HepG2 (cell line): ENCODE measurements at regions not wholly inside any gene's neighbourhood (a gene's known extent, or its start where the extent isn't known, plus 50 kb on each side); places are given as distances from the start of the nearest gene placed in this dataset.

Experiments used
- ATAD3A ChIP-seq: sonication (generic); formaldehyde crosslinking; IDR thresholded peaks from 2 replicates; pipeline ENCODE4 v1.4.0; 2020; ENCODE audit warnings: missing genetic modification reagents
- CC2D1A ChIP-seq: sonication (generic); formaldehyde crosslinking; IDR thresholded peaks from 2 replicates; pipeline ENCODE4 v1.8.1; 2023; ENCODE audit warnings: mild to moderate bottlenecking, missing genetic modification reagents
- FOXJ3 ChIP-seq: sonication (generic); formaldehyde crosslinking; IDR thresholded peaks from 2 replicates; pipeline ENCODE4 v1.4.0; 2020; ENCODE audit warnings: missing genetic modification reagents, mild to moderate bottlenecking, borderline replicate concordance
- GZF1 ChIP-seq: sonication (generic); formaldehyde crosslinking; IDR thresholded peaks from 2 replicates; pipeline ENCODE4 v1.5.1; 2020; ENCODE audit warnings: mild to moderate bottlenecking, missing genetic modification reagents
- HOXA9 ChIP-seq: sonication (generic); formaldehyde crosslinking; IDR thresholded peaks from 2 replicates; pipeline ENCODE4 v1.8.1; 2022; ENCODE audit warnings: missing genetic modification reagents, mild to moderate bottlenecking, moderate library complexity, borderline replicate concordance
- KDM1A ChIP-seq: IDR thresholded peaks from 2 replicates; pipeline ENCODE4 v1.6.1; 2016; ENCODE audit warnings: missing compliant biosample characterization
- KDM5A ChIP-seq: fragments of 200-600 bp; sonication (generic); IDR thresholded peaks from 2 replicates; pipeline ENCODE4 v1.7.0; 2018; ENCODE audit warnings: antibody characterized with exemption, mild to moderate bottlenecking, low read length, borderline replicate concordance
- MED1 ChIP-seq: sonication (generic); formaldehyde crosslinking; IDR thresholded peaks from 2 replicates; pipeline ENCODE4 v1.4.0; 2020; ENCODE audit warnings: missing genetic modification reagents
- POLR2AphosphoS5 ChIP-seq: IDR thresholded peaks from 2 replicates; pipeline ENCODE4 v1.6.1; 2012; ENCODE audit warnings: low read depth, low read length
- PRPF4 ChIP-seq: fragments of 200-400 bp; formaldehyde crosslinking; IDR thresholded peaks from 2 replicates; pipeline ENCODE4 v1.6.1; 2016; ENCODE audit warnings: low read length, low read depth; ENCODE audit not compliant: poor library complexity, severe bottlenecking
- RNF2 ChIP-seq: fragments of 450-650 bp; conservative IDR thresholded peaks from 2 replicates; pipeline ENCODE4 v1.6.1; 2016; ENCODE audit warnings: low read depth
- SMYD3 ChIP-seq: sonication (generic); formaldehyde crosslinking; IDR thresholded peaks from 2 replicates; pipeline ENCODE4 v1.8.1; 2023; ENCODE audit warnings: mild to moderate bottlenecking, missing genetic modification reagents
- SNAPC2 ChIP-seq: sonication (generic); formaldehyde crosslinking; IDR thresholded peaks from 2 replicates; pipeline ENCODE4 v1.8.1; 2022; ENCODE audit warnings: mild to moderate bottlenecking, missing genetic modification reagents
- TMF1 ChIP-seq: sonication (generic); formaldehyde crosslinking; IDR thresholded peaks from 2 replicates; pipeline ENCODE4 v1.8.1; 2022; ENCODE audit warnings: low read depth, missing genetic modification reagents
- ZNF18 ChIP-seq: sonication (generic); formaldehyde crosslinking; IDR thresholded peaks from 2 replicates; pipeline ENCODE4 v1.8.0; 2022; ENCODE audit warnings: mild to moderate bottlenecking, missing genetic modification reagents; ENCODE audit not compliant: insufficient replicate concordance
- ZNF276 ChIP-seq: sonication (generic); formaldehyde crosslinking; IDR thresholded peaks from 2 replicates; pipeline ENCODE4 v1.4.0; 2020; ENCODE audit warnings: mild to moderate bottlenecking, low read depth, missing genetic modification reagents
- ZNF354B ChIP-seq: sonication (generic); formaldehyde crosslinking; IDR thresholded peaks from 2 replicates; pipeline ENCODE4 v1.8.0; 2022; ENCODE audit warnings: mild to moderate bottlenecking, missing genetic modification reagents
- ZNF737 ChIP-seq: sonication (generic); formaldehyde crosslinking; IDR thresholded peaks from 2 replicates; pipeline ENCODE4 v1.5.0; 2020; ENCODE audit warnings: missing genetic modification reagents, mild to moderate bottlenecking, borderline replicate concordance
- ZNF747 ChIP-seq: sonication (generic); formaldehyde crosslinking; IDR thresholded peaks from 2 replicates; pipeline ENCODE4 v1.8.1; 2023; ENCODE audit warnings: missing genetic modification reagents, mild to moderate bottlenecking, borderline replicate concordance
- ZNF800 ChIP-seq: sonication (generic); formaldehyde crosslinking; IDR thresholded peaks from 2 replicates; pipeline ENCODE4 v1.4.0; 2020; ENCODE audit warnings: missing genetic modification reagents

GRCh38 chr11:62025487-62026105, 58.2 kb upstream of the FTH1 start (continued):
- no peak for TF ChIP-seq CC2D1A (CRISPR knock-in tag)
- peak; percentile 38; the same call in 1 of the 2 replicates for TF ChIP-seq POLR2AphosphoS5
- TF ChIP-seq ATAD3A (CRISPR knock-in tag): no peak
- no peak for TF ChIP-seq PRPF4
- peak; percentile 92 for TF ChIP-seq MED1
- no peak for TF ChIP-seq ZNF276 (CRISPR knock-in tag)
- TF ChIP-seq ZNF737 (CRISPR knock-in tag): no peak
- TF ChIP-seq ZNF354B (CRISPR knock-in tag): no peak
- TF ChIP-seq FOXJ3: peak; percentile 53; the same call in 1 of the 2 replicates
- TF ChIP-seq KDM1A (CRISPR knock-in tag): peak; percentile 28; the same call in 1 of the 2 replicates
- TF ChIP-seq ZNF800 (CRISPR knock-in tag): no peak
- TF ChIP-seq SMYD3: no peak
- no peak for TF ChIP-seq HOXA9 (CRISPR knock-in tag)
- no peak for TF ChIP-seq RNF2
- TF ChIP-seq KDM5A: no peak
- no peak for TF ChIP-seq TMF1 (CRISPR knock-in tag)
- peak; percentile 83 for TF ChIP-seq ZNF18 (CRISPR knock-in tag)
- no peak for TF ChIP-seq ZNF747 (CRISPR knock-in tag)
- peak; percentile 76; the same call in 1 of the 2 replicates for TF ChIP-seq SNAPC2
- no peak for TF ChIP-seq GZF1
